HG02798 (cell line): ENCODE measurements at regions not wholly inside any gene's neighbourhood (a gene's known extent, or its start where the extent isn't known, plus 50 kb on each side); places are given as distances from the start of the nearest gene placed in this dataset.

Experiments
- ATAC-seq: cut with Tn5 transposase; IDR thresholded peaks from one replicate; pipeline ENCODE4 v1.9.1; 2021; ENCODE audit warnings: mild to moderate bottlenecking; ENCODE audit not compliant: unreplicated experiment, poor library complexity

GRCh38 chr22:44616882-44617655 is 84.9 kb upstream of the PRR5 start:
- no peak for ATAC-seq

- no peak for ATAC-seq
Measured at GRCh38 chr22:44616461-44616860, 85.5 kb upstream of the PRR5 start.

- no peak for ATAC-seq
Measured at GRCh38 chr22:44615602-44616180, 86.3 kb upstream of the PRR5 start.

- no peak for ATAC-seq
Measured at GRCh38 chr22:44615146-44615545, 86.9 kb upstream of the PRR5 start.

GRCh38 chr22:44613196-44613595 is 88.8 kb upstream of the PRR5 start:
- no peak for ATAC-seq

GRCh38 chr22:44611880-44612496 is 90.0 kb upstream of the PRR5 start:
- no peak for ATAC-seq

GRCh38 chr22:44610071-44610470 is 91.9 kb upstream of the PRR5 start:
- no peak for ATAC-seq

- no peak for ATAC-seq
Measured at GRCh38 chr22:44609400-44609988, 92.5 kb upstream of the PRR5 start.

GRCh38 chr22:44608597-44609399 is 93.2 kb upstream of the PRR5 start:
- no peak for ATAC-seq

GRCh38 chr22:44606126-44606525 is 95.9 kb upstream of the PRR5 start:
- no peak for ATAC-seq

- no peak for ATAC-seq
Measured at GRCh38 chr22:44605486-44605885, 96.5 kb upstream of the PRR5 start.

- ATAC-seq, result no peak
Measured at GRCh38 chr22:44604991-44605390, 97.0 kb upstream of the PRR5 start.

- ATAC-seq, result no peak
Measured at GRCh38 chr22:44604455-44604854, 97.5 kb upstream of the PRR5 start.

GRCh38 chr22:44603767-44604166 is 98.2 kb upstream of the PRR5 start:
- no peak for ATAC-seq

- no peak for ATAC-seq
Measured at GRCh38 chr22:44601725-44602124, 100.3 kb upstream of the PRR5 start.

GRCh38 chr22:44601189-44601588 is 100.8 kb upstream of the PRR5 start:
- no peak for ATAC-seq

GRCh38 chr22:44600207-44600785 is 101.7 kb upstream of the PRR5 start:
- ATAC-seq, result no peak

- no peak for ATAC-seq
Measured at GRCh38 chr22:44599500-44600140, 101.6 kb upstream of the RTL6 start.

- no peak for ATAC-seq
Measured at GRCh38 chr22:44599084-44599483, 101.1 kb upstream of the RTL6 start.

- ATAC-seq, result no peak
Measured at GRCh38 chr22:44597616-44598015, 99.6 kb upstream of the RTL6 start.
